ENCODE measurements at regions not wholly inside any gene's neighbourhood (a gene's known extent, or its start where the extent isn't known, plus 50 kb on each side); places are given as distances from the start of the nearest gene placed in this dataset.

DNA sequence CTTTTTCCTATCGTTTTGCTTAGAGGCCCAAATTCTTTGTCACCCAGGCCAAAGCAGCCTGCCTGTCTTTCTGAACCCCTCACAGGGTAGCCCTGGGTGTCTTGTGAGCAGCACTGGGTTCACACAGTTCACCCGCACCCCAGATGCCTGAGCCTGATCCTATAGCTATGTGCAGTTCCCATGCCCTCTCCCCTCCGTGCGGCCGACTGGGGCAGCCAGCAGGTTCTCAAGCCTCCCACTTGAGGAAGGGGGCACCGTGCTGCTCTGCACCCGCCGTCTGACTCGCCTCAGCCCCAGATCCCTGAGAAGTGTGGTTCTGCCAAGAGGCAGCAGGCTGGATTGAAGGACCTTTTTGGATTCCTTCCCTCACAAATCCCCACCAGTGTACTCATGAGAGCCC, 89.0 kb downstream of the PSMB1 start:
- TF ChIP-seq, protein P1, sequence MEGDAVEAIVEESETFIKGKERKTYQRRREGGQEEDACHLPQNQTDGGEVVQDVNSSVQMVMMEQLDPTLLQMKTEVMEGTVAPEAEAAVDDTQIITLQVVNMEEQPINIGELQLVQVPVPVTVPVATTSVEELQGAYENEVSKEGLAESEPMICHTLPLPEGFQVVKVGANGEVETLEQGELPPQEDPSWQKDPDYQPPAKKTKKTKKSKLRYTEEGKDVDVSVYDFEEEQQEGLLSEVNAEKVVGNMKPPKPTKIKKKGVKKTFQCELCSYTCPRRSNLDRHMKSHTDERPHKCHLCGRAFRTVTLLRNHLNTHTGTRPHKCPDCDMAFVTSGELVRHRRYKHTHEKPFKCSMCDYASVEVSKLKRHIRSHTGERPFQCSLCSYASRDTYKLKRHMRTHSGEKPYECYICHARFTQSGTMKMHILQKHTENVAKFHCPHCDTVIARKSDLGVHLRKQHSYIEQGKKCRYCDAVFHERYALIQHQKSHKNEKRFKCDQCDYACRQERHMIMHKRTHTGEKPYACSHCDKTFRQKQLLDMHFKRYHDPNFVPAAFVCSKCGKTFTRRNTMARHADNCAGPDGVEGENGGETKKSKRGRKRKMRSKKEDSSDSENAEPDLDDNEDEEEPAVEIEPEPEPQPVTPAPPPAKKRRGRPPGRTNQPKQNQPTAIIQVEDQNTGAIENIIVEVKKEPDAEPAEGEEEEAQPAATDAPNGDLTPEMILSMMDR (IDR thresholded peaks at IDR 0.05): no peak
- TF ChIP-seq EZH2 (IDR thresholded peaks at IDR 0.05; ENCODE audit: borderline replicate concordance, insufficient read depth, low read depth, low read length, poor library complexity, severe bottlenecking): no peak

All from B cell (primary cell).